ENCODE measurements at regions not wholly inside any gene's neighbourhood (a gene's known extent, or its start where the extent isn't known, plus 50 kb on each side); places are given as distances from the start of the nearest gene placed in this dataset.

- H3K36me3 ChIP-seq (replicated peaks in 1 of 2; ENCODE audit: control insufficient read depth in 1 of 2, insufficient read depth in 2 of 2, low read length in 1 of 2) = no peaks in the 10 kb centered on the region
- H2AFZ ChIP-seq (ENCODE audit: low read depth) = no peak overlapping the region
- H3K9me3 ChIP-seq = no peaks in the 10 kb centered on the region
- no peak overlapping the region for H3K9ac ChIP-seq
- no peaks in the 10 kb centered on the region for H3K79me2 ChIP-seq (ENCODE audit: insufficient read depth)
- H3K4me2 ChIP-seq = no peak overlapping the region
- H3K4me1 ChIP-seq (ENCODE audit: control insufficient read depth in 1 of 2, insufficient read depth in 2 of 2, low read depth in 1 of 2, low read length in 1 of 2) = no peaks in the 10 kb centered on the region
- WGBS (ENCODE audit: low lambda C conversion rate) = 0% methylated on average over 1 of the region's 1 CpG
- H3K27me3 ChIP-seq (ENCODE audit: insufficient read depth) = no peaks in the 10 kb centered on the region
- no peak overlapping the region for H3K4me3 ChIP-seq (ENCODE audit: low read depth in 2 of 2, low read length in 1 of 2)
- no peak for DNase-seq
- CTCF ChIA-PET = no interaction called here
- POLR2A ChIA-PET = no interaction called here
- no peak overlapping the region for H3K27ac ChIP-seq (ENCODE audit: low read depth in 2 of 2, low read length in 1 of 2)
- H4K20me1 ChIP-seq (ENCODE audit: insufficient read depth) = no peaks in the 10 kb centered on the region
- H3K9me2 ChIP-seq = no peaks in the 10 kb centered on the region
- no peaks in the 10 kb centered on the region for H3F3A ChIP-seq (replicated peaks; ENCODE audit: insufficient read depth)
- no peak for TF ChIP-seq YY1 (IDR thresholded peaks at IDR 0.05; ENCODE audit: low read depth)
- no peak for TF ChIP-seq GATA2 (CRISPR knock-in tag; IDR thresholded peaks at IDR 0.05)
- TF ChIP-seq, protein P1, sequence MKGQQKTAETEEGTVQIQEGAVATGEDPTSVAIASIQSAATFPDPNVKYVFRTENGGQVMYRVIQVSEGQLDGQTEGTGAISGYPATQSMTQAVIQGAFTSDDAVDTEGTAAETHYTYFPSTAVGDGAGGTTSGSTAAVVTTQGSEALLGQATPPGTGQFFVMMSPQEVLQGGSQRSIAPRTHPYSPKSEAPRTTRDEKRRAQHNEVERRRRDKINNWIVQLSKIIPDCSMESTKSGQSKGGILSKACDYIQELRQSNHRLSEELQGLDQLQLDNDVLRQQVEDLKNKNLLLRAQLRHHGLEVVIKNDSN (IDR thresholded peaks at IDR 0.05; ENCODE audit: borderline replicate concordance, low read depth) = no peak
- TF ChIP-seq FOXM1 (IDR thresholded peaks at IDR 0.05; ENCODE audit: low read depth) = no peak
- TF ChIP-seq, protein P2, sequence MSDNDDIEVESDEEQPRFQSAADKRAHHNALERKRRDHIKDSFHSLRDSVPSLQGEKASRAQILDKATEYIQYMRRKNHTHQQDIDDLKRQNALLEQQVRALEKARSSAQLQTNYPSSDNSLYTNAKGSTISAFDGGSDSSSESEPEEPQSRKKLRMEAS (IDR thresholded peaks at IDR 0.05; ENCODE audit: low read depth) = no peak
- no peak for TF ChIP-seq MEF2A (IDR thresholded peaks at IDR 0.05; ENCODE audit: borderline replicate concordance, low read depth)
- TF ChIP-seq FOSL2 (IDR thresholded peaks at IDR 0.05; ENCODE audit: borderline replicate concordance, low read depth) = no peak
- TF ChIP-seq TAF1 (IDR thresholded peaks at IDR 0.05; ENCODE audit: borderline replicate concordance, low read depth, low read length) = no peak
- no peak for TF ChIP-seq MXI1 (IDR thresholded peaks at IDR 0.05; ENCODE audit: low read depth, low read length)
- no peak for TF ChIP-seq IRF3 (IDR thresholded peaks at IDR 0.05; ENCODE audit: low read depth, low read length)
- TF ChIP-seq PBX3 (IDR thresholded peaks at IDR 0.05) = no peak
- no peak for TF ChIP-seq USF2 (IDR thresholded peaks at IDR 0.05; ENCODE audit: borderline replicate concordance, low read depth, low read length)
- TF ChIP-seq RAD21 (IDR thresholded peaks at IDR 0.05; ENCODE audit: low read length) = no peak
These were observed 480.9 kb downstream of the MTRR start for GRCh38 chr5:8349855-8350254.

All from SK-N-SH (cell line).